GM23338 (cell line): ENCODE measurements at regions not wholly inside any gene's neighbourhood (a gene's known extent, or its start where the extent isn't known, plus 50 kb on each side); places are given as distances from the start of the nearest gene placed in this dataset.

Source experiments
- ATAC-seq: fragments of 200-7000 bp; cut with Tn5 transposase; 3 replicates; pipeline ENCODE4 v1.9.1; 2020
- DNase-seq: peaks from one replicate; pipeline ENCODE4 v3.0.0-alpha.2; 2015; ENCODE audit warnings: low spot score
- H2AFZ ChIP-seq: fragments of 200-600 bp; sonication (generic); 2 replicates; pipeline ENCODE4 v1.8.0; 2016; ENCODE audit warnings: antibody characterized with exemption, mild to moderate bottlenecking, moderate library complexity
- H3F3A ChIP-seq: fragments of 200-600 bp; sonication (generic); replicated peaks from 2 replicates; pipeline ENCODE4 v1.8.0; 2017; ENCODE audit warnings: antibody characterized with exemption, mixed run types, low read depth
- H3K27ac ChIP-seq: fragments of 200-600 bp; sonication (generic); 2 replicates; pipeline ENCODE4 v1.6.1; 2016; ENCODE audit warnings: low read depth
- H3K27me3 ChIP-seq: fragments of 200-600 bp; sonication (generic); 2 replicates; pipeline ENCODE4 v1.8.0; 2016; ENCODE audit warnings: mild to moderate bottlenecking, mixed run types, moderate library complexity; ENCODE audit not compliant: insufficient read depth
- H3K36me3 ChIP-seq: fragments of 200-600 bp; sonication (generic); 2 replicates; pipeline ENCODE4 v1.8.0; 2016; ENCODE audit warnings: mild to moderate bottlenecking; ENCODE audit not compliant: insufficient read depth
- H3K4me1 ChIP-seq: fragments of 200-600 bp; sonication (generic); 2 replicates; pipeline ENCODE4 v1.8.0; 2016; ENCODE audit warnings: mild to moderate bottlenecking, moderate library complexity; ENCODE audit not compliant: insufficient read depth
- H3K4me2 ChIP-seq: fragments of 200-600 bp; sonication (generic); 2 replicates; pipeline ENCODE4 v1.7.1; 2017; ENCODE audit warnings: mixed run types
- H3K4me3 ChIP-seq: fragments of 200-600 bp; sonication (generic); 2 replicates; pipeline ENCODE4 v1.6.1; 2016; ENCODE audit warnings: mixed run types
- H3K79me2 ChIP-seq: fragments of 200-600 bp; sonication (generic); replicated peaks from 2 replicates; pipeline ENCODE4 v1.8.0; 2017; ENCODE audit warnings: mild to moderate bottlenecking; ENCODE audit not compliant: insufficient read depth
- H3K9me2 ChIP-seq: fragments of 200-600 bp; sonication (generic); 2 replicates; pipeline ENCODE4 v1.8.0; 2017; ENCODE audit not compliant: insufficient read depth
- H4K20me1 ChIP-seq: fragments of 200-600 bp; sonication (generic); replicated peaks from 2 replicates; pipeline ENCODE4 v1.8.0; 2017; ENCODE audit warnings: mild to moderate bottlenecking; ENCODE audit not compliant: insufficient read depth
- H3K27ac Mint-ChIP-seq: 2 replicates; pipeline ENCODE4 v1.8.0; 2020; ENCODE audit warnings: inconsistent platforms, mild to moderate bottlenecking, moderate library complexity, mixed read lengths
- H3K27me3 Mint-ChIP-seq: 3 replicates; pipeline ENCODE4 v1.8.0; 2022; ENCODE audit warnings: low read depth, mild to moderate bottlenecking, moderate library complexity, mixed read lengths, inconsistent platforms; ENCODE audit not compliant: insufficient read depth, poor library complexity
- H3K36me3 Mint-ChIP-seq: 3 replicates; pipeline ENCODE4 v1.8.0; 2021; ENCODE audit warnings: low read depth, mild to moderate bottlenecking, inconsistent platforms, moderate library complexity, mixed read lengths
- H3K4me1 Mint-ChIP-seq: 3 replicates; pipeline ENCODE4 v1.8.0; 2020; ENCODE audit warnings: mild to moderate bottlenecking, inconsistent platforms, mixed read lengths
- H3K4me3 Mint-ChIP-seq: 3 replicates; pipeline ENCODE4 v1.8.0; 2021; ENCODE audit warnings: moderate library complexity, mild to moderate bottlenecking, inconsistent platforms, mixed read lengths
- H3K9me3 Mint-ChIP-seq: 3 replicates; pipeline ENCODE4 v1.8.0; 2020; ENCODE audit warnings: moderate library complexity, mild to moderate bottlenecking, inconsistent platforms, mixed read lengths
- CREB1 ChIP-seq: fragments of 250-450 bp; sonication (Bioruptor Pico); IDR thresholded peaks from 2 replicates; pipeline ENCODE4 v1.5.0; 2020; ENCODE audit warnings: low read depth, mild to moderate bottlenecking, moderate library complexity
- EZH2 ChIP-seq: fragments of 200-600 bp; sonication (generic); IDR thresholded peaks from one replicate; pipeline ENCODE4 v1.8.0; 2017; ENCODE audit warnings: antibody characterized with exemption, mild to moderate bottlenecking, low read depth; ENCODE audit not compliant: unreplicated experiment
- EZH2phosphoT487 ChIP-seq: fragments of 200-600 bp; sonication (generic); IDR thresholded peaks from one replicate; pipeline ENCODE4 v1.8.1; 2018; ENCODE audit warnings: antibody characterized with exemption; ENCODE audit not compliant: unreplicated experiment
- JUNB ChIP-seq: IDR thresholded peaks from one replicate; pipeline ENCODE4 v1.6.1; 2016; ENCODE audit warnings: antibody characterized with exemption; ENCODE audit not compliant: unreplicated experiment
- NANOG ChIP-seq: IDR thresholded peaks from 2 replicates; pipeline ENCODE4 v1.6.1; 2016; ENCODE audit warnings: antibody characterized with exemption, borderline replicate concordance
- REST ChIP-seq: IDR thresholded peaks from one replicate; pipeline ENCODE4 v1.6.1; 2018; ENCODE audit warnings: antibody characterized with exemption; ENCODE audit not compliant: unreplicated experiment
- ZNF114 ChIP-seq: fragments of 250-450 bp; sonication (Bioruptor Pico); IDR thresholded peaks from 2 replicates; pipeline ENCODE4 v1.5.0; 2020; ENCODE audit warnings: mild to moderate bottlenecking, moderate library complexity
- ZNF331 ChIP-seq: fragments of 250-450 bp; sonication (Bioruptor Pico); IDR thresholded peaks from 2 replicates; pipeline ENCODE4 v1.5.0; 2020; ENCODE audit warnings: low read depth, mild to moderate bottlenecking, moderate library complexity
- ZNF462 ChIP-seq: fragments of 250-450 bp; sonication (Bioruptor Pico); IDR thresholded peaks from 2 replicates; pipeline ENCODE4 v1.5.0; 2020; ENCODE audit warnings: mild to moderate bottlenecking, moderate library complexity
- TF ChIP-seq, protein P1 (sequence below), 2 experiments: fragments of 200-600 bp in 1 of 2; sonication (generic) in 1 of 2; conservative IDR thresholded peaks; 2 replicates each; pipeline versions ENCODE4 v1.5.1 to v1.6.1; 2016 to 2017; ENCODE audit warnings: antibody characterized with exemption in 2 of 2, low read depth in 2 of 2, mild to moderate bottlenecking in 2 of 2, moderate library complexity in 1 of 2

- no peak overlapping the region for H3K4me3 Mint-ChIP-seq
- no peaks in the 10 kb centered on the region for H3K9me3 Mint-ChIP-seq
- H3K27ac Mint-ChIP-seq: no peak overlapping the region
- H3K27me3 ChIP-seq: no peaks in the 10 kb centered on the region
- H3K36me3 Mint-ChIP-seq: no peaks in the 10 kb centered on the region
- no peaks in the 10 kb centered on the region for H4K20me1 ChIP-seq
- no peak overlapping the region for H3K4me2 ChIP-seq
- no peaks in the 10 kb centered on the region for H3K27me3 Mint-ChIP-seq
- H2AFZ ChIP-seq: no peak overlapping the region
- H3K79me2 ChIP-seq: no peaks in the 10 kb centered on the region
- no peak for TF ChIP-seq ZNF114 (CRISPR knock-in tag)
- TF ChIP-seq NANOG: no peak
- no peak for TF ChIP-seq ZNF331
- no peak for TF ChIP-seq JUNB
- no peak for TF ChIP-seq EZH2phosphoT487
- no peak for TF ChIP-seq REST
- no peak for TF ChIP-seq CREB1 (CRISPR knock-in tag)
- TF ChIP-seq, protein P1, sequence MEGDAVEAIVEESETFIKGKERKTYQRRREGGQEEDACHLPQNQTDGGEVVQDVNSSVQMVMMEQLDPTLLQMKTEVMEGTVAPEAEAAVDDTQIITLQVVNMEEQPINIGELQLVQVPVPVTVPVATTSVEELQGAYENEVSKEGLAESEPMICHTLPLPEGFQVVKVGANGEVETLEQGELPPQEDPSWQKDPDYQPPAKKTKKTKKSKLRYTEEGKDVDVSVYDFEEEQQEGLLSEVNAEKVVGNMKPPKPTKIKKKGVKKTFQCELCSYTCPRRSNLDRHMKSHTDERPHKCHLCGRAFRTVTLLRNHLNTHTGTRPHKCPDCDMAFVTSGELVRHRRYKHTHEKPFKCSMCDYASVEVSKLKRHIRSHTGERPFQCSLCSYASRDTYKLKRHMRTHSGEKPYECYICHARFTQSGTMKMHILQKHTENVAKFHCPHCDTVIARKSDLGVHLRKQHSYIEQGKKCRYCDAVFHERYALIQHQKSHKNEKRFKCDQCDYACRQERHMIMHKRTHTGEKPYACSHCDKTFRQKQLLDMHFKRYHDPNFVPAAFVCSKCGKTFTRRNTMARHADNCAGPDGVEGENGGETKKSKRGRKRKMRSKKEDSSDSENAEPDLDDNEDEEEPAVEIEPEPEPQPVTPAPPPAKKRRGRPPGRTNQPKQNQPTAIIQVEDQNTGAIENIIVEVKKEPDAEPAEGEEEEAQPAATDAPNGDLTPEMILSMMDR (conservative IDR thresholded peaks at IDR 0.05; ENCODE audit: low read depth in 2 of 2): no peak
- no peak for TF ChIP-seq ZNF462 (CRISPR knock-in tag)
- TF ChIP-seq EZH2: no peak
- no peak overlapping the region for H3K27ac ChIP-seq
- H3K36me3 ChIP-seq: no peaks in the 10 kb centered on the region
- no peaks in the 10 kb centered on the region for H3K4me1 ChIP-seq
- H3K4me1 Mint-ChIP-seq: no peaks in the 10 kb centered on the region
- no peaks in the 10 kb centered on the region for H3K9me2 ChIP-seq
- DNase-seq: no peak
- no peak for ATAC-seq
- no peaks in the 10 kb centered on the region for H3F3A ChIP-seq
- no peak overlapping the region for H3K4me3 ChIP-seq
Observed at GRCh38 chr14:58738189-58738836, 100.6 kb downstream of the DACT1 start.
